ENCODE measurements at regions not wholly inside any gene's neighbourhood (a gene's known extent, or its start where the extent isn't known, plus 50 kb on each side); places are given as distances from the start of the nearest gene placed in this dataset.

DNA sequence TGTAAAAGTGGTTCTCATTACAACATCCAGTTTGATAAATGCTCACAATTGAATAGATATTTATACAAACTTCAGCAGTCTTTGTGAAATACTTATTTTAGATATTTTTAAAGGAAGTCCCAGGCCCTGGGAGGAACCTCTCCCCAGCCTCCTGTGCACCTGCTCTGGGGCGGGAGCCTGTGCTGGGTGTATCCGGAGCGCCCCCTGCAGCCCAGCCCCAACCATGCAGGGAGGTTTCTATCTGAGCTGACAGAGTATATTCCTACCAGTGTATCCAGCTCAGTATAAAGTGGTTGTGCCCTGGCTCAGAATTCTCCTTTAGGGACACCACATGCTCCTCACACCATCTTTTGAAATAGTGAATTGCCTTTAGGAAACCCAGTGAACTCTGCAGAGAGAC, 851.8 kb downstream of the TMEM121 start:
- TF ChIP-seq EGR1 (IDR thresholded peaks at IDR 0.05) (no peak), NFIC (IDR thresholded peaks at IDR 0.05) (no peak), CEBPB (IDR thresholded peaks at IDR 0.05) (no peak), RAD21 (IDR thresholded peaks at IDR 0.05; ENCODE audit: low read depth) (no peak), EP300 (IDR thresholded peaks at IDR 0.05; ENCODE audit: borderline replicate concordance) (no peak), FOXM1 (IDR thresholded peaks at IDR 0.05; ENCODE audit: borderline replicate concordance, low read depth) (no peak), ZBTB7A (IDR thresholded peaks at IDR 0.05; ENCODE audit: low read depth) (no peak), TAF1 (IDR thresholded peaks at IDR 0.05; ENCODE audit: low read depth) (no peak), TCF12 (IDR thresholded peaks at IDR 0.05; ENCODE audit: low read depth) (no peak), CREB1 (IDR thresholded peaks at IDR 0.05; ENCODE audit: low read depth) (no peak), TEAD4 (IDR thresholded peaks at IDR 0.05) (no peak), YY1 (IDR thresholded peaks at IDR 0.05; ENCODE audit: low read depth) (no peak)
- TF ChIP-seq, protein P1, sequence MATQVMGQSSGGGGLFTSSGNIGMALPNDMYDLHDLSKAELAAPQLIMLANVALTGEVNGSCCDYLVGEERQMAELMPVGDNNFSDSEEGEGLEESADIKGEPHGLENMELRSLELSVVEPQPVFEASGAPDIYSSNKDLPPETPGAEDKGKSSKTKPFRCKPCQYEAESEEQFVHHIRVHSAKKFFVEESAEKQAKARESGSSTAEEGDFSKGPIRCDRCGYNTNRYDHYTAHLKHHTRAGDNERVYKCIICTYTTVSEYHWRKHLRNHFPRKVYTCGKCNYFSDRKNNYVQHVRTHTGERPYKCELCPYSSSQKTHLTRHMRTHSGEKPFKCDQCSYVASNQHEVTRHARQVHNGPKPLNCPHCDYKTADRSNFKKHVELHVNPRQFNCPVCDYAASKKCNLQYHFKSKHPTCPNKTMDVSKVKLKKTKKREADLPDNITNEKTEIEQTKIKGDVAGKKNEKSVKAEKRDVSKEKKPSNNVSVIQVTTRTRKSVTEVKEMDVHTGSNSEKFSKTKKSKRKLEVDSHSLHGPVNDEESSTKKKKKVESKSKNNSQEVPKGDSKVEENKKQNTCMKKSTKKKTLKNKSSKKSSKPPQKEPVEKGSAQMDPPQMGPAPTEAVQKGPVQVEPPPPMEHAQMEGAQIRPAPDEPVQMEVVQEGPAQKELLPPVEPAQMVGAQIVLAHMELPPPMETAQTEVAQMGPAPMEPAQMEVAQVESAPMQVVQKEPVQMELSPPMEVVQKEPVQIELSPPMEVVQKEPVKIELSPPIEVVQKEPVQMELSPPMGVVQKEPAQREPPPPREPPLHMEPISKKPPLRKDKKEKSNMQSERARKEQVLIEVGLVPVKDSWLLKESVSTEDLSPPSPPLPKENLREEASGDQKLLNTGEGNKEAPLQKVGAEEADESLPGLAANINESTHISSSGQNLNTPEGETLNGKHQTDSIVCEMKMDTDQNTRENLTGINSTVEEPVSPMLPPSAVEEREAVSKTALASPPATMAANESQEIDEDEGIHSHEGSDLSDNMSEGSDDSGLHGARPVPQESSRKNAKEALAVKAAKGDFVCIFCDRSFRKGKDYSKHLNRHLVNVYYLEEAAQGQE (IDR thresholded peaks at IDR 0.05; ENCODE audit: low read depth): no peak
- TF ChIP-seq, protein P2, sequence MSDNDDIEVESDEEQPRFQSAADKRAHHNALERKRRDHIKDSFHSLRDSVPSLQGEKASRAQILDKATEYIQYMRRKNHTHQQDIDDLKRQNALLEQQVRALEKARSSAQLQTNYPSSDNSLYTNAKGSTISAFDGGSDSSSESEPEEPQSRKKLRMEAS (IDR thresholded peaks at IDR 0.05): no peak
- TF ChIP-seq, protein P3, sequence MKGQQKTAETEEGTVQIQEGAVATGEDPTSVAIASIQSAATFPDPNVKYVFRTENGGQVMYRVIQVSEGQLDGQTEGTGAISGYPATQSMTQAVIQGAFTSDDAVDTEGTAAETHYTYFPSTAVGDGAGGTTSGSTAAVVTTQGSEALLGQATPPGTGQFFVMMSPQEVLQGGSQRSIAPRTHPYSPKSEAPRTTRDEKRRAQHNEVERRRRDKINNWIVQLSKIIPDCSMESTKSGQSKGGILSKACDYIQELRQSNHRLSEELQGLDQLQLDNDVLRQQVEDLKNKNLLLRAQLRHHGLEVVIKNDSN (IDR thresholded peaks at IDR 0.05): no peak

DNA sequence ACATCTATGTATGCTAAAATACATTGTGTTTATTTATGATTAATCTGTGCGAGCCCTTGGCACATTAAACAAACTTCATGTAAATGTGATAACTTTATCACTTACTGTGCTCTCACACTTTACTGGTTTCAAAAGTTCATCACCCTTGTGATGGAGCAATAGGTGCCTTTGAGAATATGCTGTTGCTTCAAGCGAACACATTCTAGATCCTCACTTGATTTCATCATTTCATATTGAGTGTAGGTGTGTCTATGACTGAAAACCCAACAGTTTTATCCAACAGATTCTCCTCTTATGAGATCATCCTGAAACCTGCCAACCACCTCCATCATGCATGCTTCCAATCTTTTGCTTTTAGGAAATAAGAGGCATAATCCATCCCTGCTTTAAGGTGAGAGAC, 854.4 kb downstream of the TMEM121 start:
- TF ChIP-seq FOXM1 (IDR thresholded peaks at IDR 0.05; ENCODE audit: borderline replicate concordance, low read depth) (no peak), TCF12 (IDR thresholded peaks at IDR 0.05; ENCODE audit: low read depth) (no peak), CEBPB (IDR thresholded peaks at IDR 0.05) (no peak), EP300 (IDR thresholded peaks at IDR 0.05; ENCODE audit: borderline replicate concordance) (no peak), TAF1 (IDR thresholded peaks at IDR 0.05; ENCODE audit: low read depth) (no peak), NFIC (IDR thresholded peaks at IDR 0.05) (no peak), YY1 (IDR thresholded peaks at IDR 0.05; ENCODE audit: low read depth) (no peak), TEAD4 (IDR thresholded peaks at IDR 0.05) (no peak), ZBTB7A (IDR thresholded peaks at IDR 0.05; ENCODE audit: low read depth) (no peak)
- TF ChIP-seq, protein P2 (IDR thresholded peaks at IDR 0.05): no peak
- TF ChIP-seq, protein P1 (IDR thresholded peaks at IDR 0.05; ENCODE audit: low read depth): no peak

DNA sequence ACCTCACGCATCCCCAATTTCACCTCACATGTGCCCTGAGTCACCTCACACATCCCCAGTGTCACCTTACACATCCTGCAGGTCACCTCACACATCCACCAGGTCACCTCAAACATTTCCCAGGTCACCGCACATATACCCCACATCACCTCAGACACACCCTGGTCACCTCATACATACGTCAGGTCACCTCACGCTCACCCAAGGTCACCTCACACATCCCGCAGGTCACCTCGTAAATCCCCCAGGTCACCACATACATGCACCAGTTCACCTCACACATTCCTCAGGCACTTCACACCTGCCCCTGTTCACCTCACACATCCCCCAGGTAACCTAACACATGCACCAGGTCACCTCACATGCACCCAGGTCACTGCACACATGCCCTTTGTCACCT, 864.0 kb downstream of the TMEM121 start:
- no peak for TF ChIP-seq TAF1 (IDR thresholded peaks at IDR 0.05; ENCODE audit: low read depth)
- no peak for TF ChIP-seq CEBPB (IDR thresholded peaks at IDR 0.05)
- TF ChIP-seq RAD21 (IDR thresholded peaks at IDR 0.05; ENCODE audit: low read depth): no peak
- TF ChIP-seq FOXM1 (IDR thresholded peaks at IDR 0.05; ENCODE audit: borderline replicate concordance, low read depth): no peak
- no peak for TF ChIP-seq CREB1 (IDR thresholded peaks at IDR 0.05; ENCODE audit: low read depth)
- no peak for TF ChIP-seq TEAD4 (IDR thresholded peaks at IDR 0.05)

DNA sequence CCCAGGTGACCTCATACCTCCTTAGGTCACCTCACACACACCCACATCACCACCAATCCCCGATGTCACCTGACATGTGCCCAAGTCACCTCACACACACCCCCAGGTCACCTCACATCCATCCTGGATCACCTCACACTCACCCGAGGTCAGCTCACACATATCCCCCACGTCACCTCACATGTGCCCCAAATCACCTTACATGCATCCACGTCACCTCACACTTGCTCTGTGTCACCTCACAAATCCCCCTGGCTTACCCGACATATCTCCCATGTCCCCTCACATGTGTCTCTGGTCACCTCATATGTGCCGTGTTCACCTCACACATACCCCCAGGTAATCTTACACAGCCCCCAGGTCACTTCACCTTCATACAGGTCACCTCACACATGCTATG, 864.6 kb downstream of the TMEM121 start:
- TF ChIP-seq RAD21 (IDR thresholded peaks at IDR 0.05; ENCODE audit: low read depth): no peak
- TF ChIP-seq CREB1 (IDR thresholded peaks at IDR 0.05; ENCODE audit: low read depth): no peak
- no peak for TF ChIP-seq YY1 (IDR thresholded peaks at IDR 0.05; ENCODE audit: low read depth)
- no peak for TF ChIP-seq TEAD4 (IDR thresholded peaks at IDR 0.05)
- TF ChIP-seq, protein P1 (IDR thresholded peaks at IDR 0.05; ENCODE audit: low read depth): no peak
- no peak for TF ChIP-seq FOXM1 (IDR thresholded peaks at IDR 0.05; ENCODE audit: borderline replicate concordance, low read depth)
- no peak for TF ChIP-seq CEBPB (IDR thresholded peaks at IDR 0.05)
- TF ChIP-seq TAF1 (IDR thresholded peaks at IDR 0.05; ENCODE audit: low read depth): no peak

DNA sequence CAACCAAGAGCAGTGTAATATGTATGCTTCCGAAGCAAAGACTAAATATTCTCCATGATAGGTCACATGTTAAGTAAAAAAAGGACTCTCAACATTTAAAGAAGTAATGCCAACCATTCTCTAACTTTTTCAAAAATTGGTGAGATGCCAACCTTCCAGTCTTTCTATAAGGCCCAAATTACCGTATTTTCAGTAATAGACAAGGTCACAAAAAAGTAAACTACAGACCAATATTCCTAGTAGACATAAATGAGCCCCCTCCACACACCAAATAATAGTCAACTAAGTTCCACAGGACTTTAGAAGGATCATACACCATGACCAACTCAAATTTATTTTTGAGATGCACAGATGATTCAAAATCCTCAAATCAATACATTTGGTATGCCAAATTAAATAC, 867.4 kb downstream of the TMEM121 start:
- TF ChIP-seq CEBPB (IDR thresholded peaks at IDR 0.05) (no peak), CREB1 (IDR thresholded peaks at IDR 0.05; ENCODE audit: low read depth) (no peak), EP300 (IDR thresholded peaks at IDR 0.05; ENCODE audit: borderline replicate concordance) (no peak), TCF12 (IDR thresholded peaks at IDR 0.05; ENCODE audit: low read depth) (no peak)
- TF ChIP-seq, protein P3 (IDR thresholded peaks at IDR 0.05): no peak
